Activated gamma-delta T cell treated with anti-CD3 and anti-CD28 coated beads, Interleukin-2, amount 50 U/mL, for 16 hours (primary cell): ENCODE measurements at regions not wholly inside any gene's neighbourhood (a gene's known extent, or its start where the extent isn't known, plus 50 kb on each side); places are given as distances from the start of the nearest gene placed in this dataset.

Experiments used
- DNase-seq: peaks from one replicate; pipeline ENCODE4 v3.0.0-alpha.2; 2020; ENCODE audit warnings: low read depth

DNA sequence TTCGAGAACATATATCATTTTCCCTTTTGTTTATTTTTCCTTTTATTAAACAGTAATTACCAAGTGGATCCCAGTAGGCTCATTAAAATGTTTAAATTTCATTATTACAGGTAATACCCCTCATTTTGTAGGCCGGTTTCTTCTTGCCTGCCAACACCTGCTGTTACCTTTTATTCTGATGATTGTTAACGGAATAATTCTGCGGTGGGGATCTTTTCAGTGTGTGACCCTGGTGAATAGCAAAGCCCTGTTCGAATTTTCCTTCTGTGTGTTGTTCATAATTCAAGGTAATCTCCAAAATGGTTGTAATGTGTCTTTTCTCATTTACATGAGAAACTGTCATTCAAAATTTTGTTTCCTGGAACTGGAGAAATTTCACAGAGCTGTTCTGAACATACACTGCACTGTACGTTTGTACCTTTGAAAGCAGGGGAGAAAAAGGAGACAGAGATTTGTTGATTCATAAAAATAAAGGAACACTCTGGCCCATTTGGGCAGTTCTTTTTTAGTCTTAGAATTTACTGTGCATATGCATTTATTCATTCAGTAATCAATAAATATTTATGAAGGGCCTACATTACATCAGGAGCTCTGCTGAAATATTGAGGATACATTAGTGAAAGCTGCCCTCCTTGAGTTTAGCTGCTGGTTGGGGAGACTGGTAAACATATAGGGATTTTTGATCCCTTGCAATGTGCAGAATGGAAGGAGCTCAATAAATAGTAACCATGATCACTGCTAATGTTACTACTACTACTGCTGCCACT lies 502.0 kb downstream of the QKI start:
- DNase-seq, result no peak

DNA sequence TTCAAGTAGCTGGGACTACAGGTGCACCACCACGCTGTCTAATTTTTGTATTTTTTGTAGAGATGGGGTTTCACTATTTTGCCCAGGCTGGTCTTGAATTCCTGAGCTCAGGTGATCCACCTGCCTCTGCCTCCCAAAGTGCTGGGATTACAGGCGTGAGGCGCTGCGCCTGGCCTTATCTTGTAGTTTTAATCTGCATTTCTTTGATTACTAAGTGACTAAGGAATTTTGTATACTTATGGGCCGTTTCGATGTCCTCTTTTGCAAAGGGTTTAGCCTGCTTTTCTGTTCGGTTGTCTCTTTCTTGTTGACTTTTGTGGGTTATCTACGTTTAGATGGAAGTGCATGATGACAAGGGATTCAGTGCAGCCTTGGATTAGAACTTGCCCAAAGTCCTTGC lies 500.6 kb downstream of the QKI start:
- no peak for DNase-seq

DNA sequence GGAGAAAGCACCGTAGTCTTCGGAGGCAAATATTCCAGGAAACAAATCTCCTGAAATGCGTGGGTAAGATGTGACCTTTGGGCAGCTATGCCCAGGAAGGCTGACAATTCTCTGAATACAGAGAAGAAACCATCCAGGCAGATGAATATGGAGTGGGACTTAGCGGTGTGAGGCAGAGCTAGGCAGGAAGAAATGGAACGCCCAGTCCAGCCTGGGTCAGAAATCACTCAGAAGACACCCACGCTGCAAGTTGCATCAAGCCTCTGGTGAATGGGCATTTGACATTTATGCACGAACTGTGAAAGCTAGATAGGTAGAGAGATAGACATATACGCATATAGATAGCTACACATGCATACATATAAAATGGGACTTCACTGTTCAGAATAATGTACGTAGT lies 498.5 kb downstream of the QKI start:
- DNase-seq, result no peak

- no peak for DNase-seq
These were observed 491.6 kb downstream of the QKI start for GRCh38 chr6:163906006-163906710.

DNA sequence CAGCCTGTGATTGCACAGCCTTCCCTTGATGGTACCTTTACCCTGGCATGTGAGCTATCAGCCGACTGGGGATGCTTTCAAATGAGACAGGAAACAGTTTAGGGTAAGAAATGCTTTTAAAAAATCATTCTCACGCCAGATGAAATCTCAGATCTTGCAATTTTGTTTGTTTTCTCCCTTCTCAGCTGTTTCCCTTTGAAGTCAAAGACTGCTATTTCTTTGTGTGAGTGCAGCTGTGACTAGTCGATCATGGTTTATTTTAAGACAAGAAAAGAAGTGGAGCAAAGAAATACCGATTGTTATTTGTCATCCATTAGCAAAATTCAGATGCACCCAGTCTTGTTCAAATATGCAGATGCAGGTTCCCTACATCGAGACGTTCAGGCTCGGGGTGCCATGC lies 489.7 kb downstream of the QKI start:
- no peak for DNase-seq

DNA sequence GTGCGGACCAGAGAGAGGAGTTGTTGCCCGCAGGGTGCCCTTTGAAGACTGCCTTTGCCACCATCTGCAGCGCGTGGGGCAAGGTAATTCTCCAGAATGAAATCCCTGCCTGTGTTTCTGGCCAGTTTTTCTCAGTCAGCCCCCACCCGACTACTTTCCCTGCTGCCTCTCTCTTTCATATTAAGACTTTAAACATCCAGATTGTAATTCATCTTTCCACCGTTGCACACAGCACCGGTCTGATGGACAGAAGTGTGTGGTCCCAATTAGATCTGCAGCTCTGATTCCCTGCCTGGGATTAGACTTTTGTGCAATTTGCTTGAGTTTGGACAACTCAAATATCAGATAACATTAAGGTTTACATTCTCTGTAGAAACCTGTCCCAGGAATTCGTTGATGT lies 489.0 kb downstream of the QKI start:
- DNase-seq, result no peak

- DNase-seq, result no peak
These were observed 488.5 kb downstream of the QKI start for GRCh38 chr6:163902993-163903392.

GRCh38 chr6:163901681-163902080 lies 487.2 kb downstream of the QKI start:
- no peak for DNase-seq

DNA sequence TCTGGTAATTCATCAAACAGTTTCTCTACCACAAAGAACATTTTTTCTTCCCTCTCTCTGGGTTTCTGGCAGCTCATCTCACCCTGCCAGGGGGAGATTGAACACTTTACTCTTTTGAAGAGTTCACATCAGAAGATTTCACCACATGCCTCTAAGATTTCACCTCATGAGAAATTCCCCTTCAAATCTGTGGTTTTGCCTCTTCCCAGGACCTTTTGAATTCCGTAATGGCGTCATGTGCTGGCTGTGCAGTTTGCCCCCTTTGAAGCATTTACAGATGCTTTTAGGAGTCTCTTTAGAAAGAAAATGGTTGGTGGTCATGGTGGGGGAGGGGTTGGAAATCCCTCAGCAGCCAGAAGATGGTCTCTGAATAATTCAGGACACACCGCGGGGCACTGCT lies 486.1 kb downstream of the QKI start:
- no peak for DNase-seq

- no peak for DNase-seq
These were observed 483.2 kb downstream of the QKI start for GRCh38 chr6:163897669-163898068.

DNA sequence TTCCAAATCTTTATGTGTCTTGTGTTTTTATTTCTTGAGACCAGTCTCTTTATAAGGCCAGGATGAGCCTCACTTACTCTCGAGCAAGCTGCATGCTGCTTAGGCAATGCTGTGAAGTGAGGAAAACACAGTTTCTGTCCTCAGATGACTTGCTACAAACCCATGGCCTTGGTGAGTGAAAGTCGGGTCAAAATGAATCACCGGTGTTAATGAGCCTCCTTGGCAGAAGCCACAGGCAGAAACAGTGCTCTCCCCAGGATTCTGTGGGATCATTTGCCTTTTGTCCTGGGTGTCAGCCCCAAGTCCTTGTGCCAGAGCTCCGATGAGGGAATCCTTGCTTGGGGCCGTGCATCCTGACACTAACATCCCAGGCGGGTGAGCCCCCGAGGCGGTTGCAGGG lies 482.5 kb downstream of the QKI start:
- no peak for DNase-seq

GRCh38 chr6:163895162-163895561 lies 480.6 kb downstream of the QKI start:
- DNase-seq, result no peak

- DNase-seq, result no peak
These were observed 479.2 kb downstream of the QKI start for GRCh38 chr6:163893609-163894189.

- no peak for DNase-seq
These were observed 478.5 kb downstream of the QKI start for GRCh38 chr6:163892824-163893561.

- DNase-seq, result no peak
These were observed 475.5 kb downstream of the QKI start for GRCh38 chr6:163889904-163890514.

DNA sequence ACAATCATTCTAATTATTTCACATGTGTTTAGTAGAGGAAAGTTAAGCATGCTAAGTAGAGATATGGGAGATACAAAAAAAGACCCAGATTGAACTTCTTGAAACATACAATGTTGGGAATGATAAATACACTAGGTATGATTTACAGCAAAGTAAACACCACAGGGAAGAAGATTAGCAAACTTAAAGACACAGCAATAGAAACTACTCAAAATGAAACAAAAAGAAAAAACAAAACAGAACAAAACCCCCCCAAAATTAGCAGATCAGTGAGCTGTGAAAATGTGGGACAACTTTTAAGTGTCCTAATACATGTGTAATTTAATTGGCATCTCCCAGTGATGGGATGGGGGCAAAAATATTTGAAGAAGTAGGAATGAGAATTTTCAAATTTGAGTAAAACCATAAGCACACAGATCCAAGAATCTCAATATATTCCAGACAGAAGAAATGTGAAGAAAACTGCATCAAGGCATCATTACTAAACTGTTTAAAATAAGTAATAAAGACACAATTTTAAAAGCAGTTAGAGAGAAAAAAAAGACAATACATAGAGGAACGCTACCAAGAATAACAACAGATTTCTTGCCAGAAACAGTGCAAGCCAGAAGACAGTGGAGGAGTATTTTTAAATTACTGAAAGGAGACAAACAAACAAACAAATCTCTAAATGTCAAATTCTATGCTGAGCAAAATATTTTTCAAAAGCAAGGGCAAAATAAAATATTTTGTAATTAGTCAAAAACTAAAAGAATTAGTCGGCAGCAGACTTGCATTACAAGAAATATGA lies 473.7 kb downstream of the QKI start:
- DNase-seq, result no peak

DNA sequence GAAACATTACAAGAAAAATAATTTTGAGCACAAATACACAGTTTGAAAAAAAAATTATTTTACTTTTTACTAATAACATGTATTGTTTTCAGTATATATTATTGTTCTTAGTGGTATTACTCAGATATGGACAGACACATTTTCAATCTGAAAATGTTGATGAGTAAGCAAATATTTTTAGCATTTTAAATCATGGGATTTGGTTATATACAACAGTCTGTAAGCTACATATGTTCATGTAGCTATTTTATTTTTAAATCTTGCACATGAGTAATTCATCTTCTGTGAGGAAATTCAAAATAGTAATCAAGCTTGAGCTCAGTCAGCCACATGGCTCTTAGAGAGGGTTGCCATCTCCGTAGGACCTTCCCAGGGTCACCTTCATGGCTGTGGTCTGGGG lies 471.9 kb downstream of the QKI start:
- DNase-seq, result no peak

DNA sequence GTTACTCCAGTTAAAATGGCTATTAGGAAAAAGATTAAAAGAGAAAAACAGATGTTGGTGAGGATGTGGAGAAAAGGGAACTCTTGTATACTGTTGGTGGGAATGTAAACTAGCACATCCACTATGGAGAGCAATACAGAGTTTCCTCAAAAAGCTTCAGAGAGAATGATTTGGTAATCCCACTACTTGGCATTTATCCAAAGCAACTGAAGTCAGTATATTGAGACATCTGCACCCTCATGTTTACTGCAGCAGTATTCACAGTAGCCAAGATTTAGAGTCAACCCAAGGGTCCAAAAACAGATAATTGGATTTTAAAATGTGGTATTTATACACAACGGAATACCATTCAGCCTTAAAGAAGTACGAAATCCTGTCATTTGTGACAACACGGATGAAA lies 469.5 kb downstream of the QKI start:
- no peak for DNase-seq

DNA sequence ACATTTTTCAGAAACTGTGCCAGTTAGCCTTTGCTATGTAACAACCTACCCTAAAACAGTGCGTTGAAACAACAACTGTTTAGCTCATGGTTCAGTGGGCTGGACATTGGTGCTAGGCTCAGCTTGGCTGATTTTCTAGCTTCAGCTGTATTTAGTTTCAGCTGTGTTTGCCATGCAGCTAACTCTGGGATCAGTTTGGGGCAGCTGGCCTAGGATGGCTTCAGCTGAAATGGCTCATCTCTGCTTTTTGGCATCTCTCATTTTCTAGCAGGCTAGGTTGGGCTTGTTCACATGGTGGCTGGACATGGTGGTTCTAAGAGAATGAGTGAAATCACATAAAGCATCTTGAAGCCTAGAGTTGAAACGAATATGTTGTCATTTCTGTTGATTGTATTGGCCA lies 464.2 kb downstream of the QKI start:
- no peak for DNase-seq

DNA sequence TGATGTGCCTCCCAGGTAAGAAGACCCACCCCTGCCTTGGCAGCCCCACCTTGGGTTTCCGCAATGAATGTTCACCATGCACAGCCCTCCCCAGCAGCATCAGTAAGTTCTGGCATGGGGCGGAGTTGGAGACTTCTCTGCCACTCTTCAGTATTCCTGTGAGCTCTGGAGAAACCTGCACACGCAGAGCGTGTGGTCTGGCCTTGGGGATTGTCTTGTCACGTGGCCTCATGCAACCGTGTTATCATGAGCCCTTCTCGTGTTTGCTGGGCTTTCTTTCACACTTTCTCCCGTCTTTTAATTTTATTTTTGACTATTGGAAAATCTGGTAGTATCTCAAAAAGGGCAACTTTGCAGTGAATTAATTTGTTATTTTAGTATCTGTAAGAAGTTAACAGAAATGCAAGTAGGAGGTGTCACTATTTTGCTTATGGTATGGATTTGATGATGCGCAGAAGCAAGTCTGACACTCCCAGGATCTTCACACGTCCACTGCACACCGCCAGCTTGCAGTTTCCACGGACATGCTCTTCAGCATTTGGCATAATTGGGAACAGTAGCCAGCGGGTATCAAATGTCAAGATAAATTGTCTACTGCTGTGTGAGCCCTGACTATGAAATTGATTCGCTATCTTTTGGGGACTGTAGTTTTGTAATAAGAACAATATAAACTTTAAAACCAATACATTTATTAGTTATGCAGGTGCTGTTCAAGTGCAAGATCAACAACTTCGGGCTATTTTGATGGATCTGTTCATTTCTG lies 463.5 kb downstream of the QKI start:
- no peak for DNase-seq

DNA sequence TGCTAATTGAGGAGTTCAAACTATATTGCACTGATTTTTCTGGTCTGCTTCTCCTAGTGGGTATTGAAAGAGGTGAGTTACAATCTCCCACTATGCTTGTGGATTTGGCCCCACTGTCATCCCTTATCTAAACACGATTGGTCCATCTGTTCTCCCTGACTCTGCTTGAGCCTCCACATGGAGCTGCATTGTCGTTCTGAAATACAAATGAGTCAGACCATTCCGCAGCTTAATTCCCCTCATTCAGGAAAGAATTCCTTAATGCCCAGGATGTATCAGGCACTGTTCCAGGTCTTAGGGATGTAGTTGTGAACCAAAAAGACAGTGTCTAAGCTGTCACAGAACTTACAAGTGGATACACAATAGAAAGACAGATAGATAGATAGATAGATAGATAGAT lies 461.9 kb downstream of the QKI start:
- DNase-seq, result no peak
